HUES48 (cell line): ENCODE measurements at regions not wholly inside any gene's neighbourhood (a gene's known extent, or its start where the extent isn't known, plus 50 kb on each side); places are given as distances from the start of the nearest gene placed in this dataset.

Experiments used
- H3K27ac ChIP-seq: one replicate; pipeline ENCODE4 v1.7.0; 2013; ENCODE audit warnings: low read depth, low read length, inconsistent platforms
- H3K27me3 ChIP-seq: 2 replicates; pipeline ENCODE4 v1.6.1; 2013; ENCODE audit warnings: mild to moderate bottlenecking, low read length; ENCODE audit not compliant: control insufficient read depth, insufficient read depth
- H3K36me3 ChIP-seq: 2 replicates; pipeline ENCODE4 v1.6.1; 2013; ENCODE audit warnings: low read length; ENCODE audit not compliant: control insufficient read depth, insufficient read depth
- H3K4me1 ChIP-seq: 2 replicates; pipeline ENCODE4 v1.6.1; 2013; ENCODE audit warnings: mild to moderate bottlenecking, low read length; ENCODE audit not compliant: control insufficient read depth, insufficient read depth
- H3K4me3 ChIP-seq: 2 replicates; pipeline ENCODE4 v1.5.1; 2013; ENCODE audit warnings: mild to moderate bottlenecking, low read depth, low read length
- H3K9ac ChIP-seq: 2 replicates; pipeline ENCODE4 v1.6.1; 2013; ENCODE audit warnings: mild to moderate bottlenecking, low read depth, low read length, moderate library complexity
- H3K9me3 ChIP-seq: 2 replicates; pipeline ENCODE4 v1.6.1; 2013; ENCODE audit warnings: low read length; ENCODE audit not compliant: control insufficient read depth, insufficient read depth

GRCh38 chr16:86748652-86749051 lies 170.3 kb downstream of the FOXL1 start:
- Histone ChIP-seq H3K4me3 (no peak overlapping the region), H3K27ac (no peak overlapping the region), H3K9me3 (no peaks in the 10 kb centered on the region), H3K27me3 (no peaks in the 10 kb centered on the region), H3K36me3 (no peaks in the 10 kb centered on the region), H3K4me1 (no peaks in the 10 kb centered on the region), H3K9ac (no peak overlapping the region)

- Histone ChIP-seq H3K4me3 (no peak overlapping the region), H3K27me3 (no peaks in the 10 kb centered on the region), H3K36me3 (no peaks in the 10 kb centered on the region), H3K27ac (no peak overlapping the region), H3K9ac (no peak overlapping the region), H3K4me1 (no peaks in the 10 kb centered on the region), H3K9me3 (no peaks in the 10 kb centered on the region)
Measured at GRCh38 chr16:86751076-86752030, 173.0 kb downstream of the FOXL1 start.

GRCh38 chr16:86752582-86753175 lies 174.3 kb downstream of the FOXL1 start:
- Histone ChIP-seq H3K27me3 (no peaks in the 10 kb centered on the region), H3K9me3 (no peaks in the 10 kb centered on the region), H3K4me3 (no peak overlapping the region), H3K4me1 (peaks cover 6% of the 10 kb centered on the region; the same call in 1 of the 2 replicates), H3K36me3 (no peaks in the 10 kb centered on the region), H3K27ac (no peak overlapping the region), H3K9ac (no peak overlapping the region)

- Histone ChIP-seq H3K36me3 (no peaks in the 10 kb centered on the region), H3K27me3 (no peaks in the 10 kb centered on the region), H3K9me3 (no peaks in the 10 kb centered on the region), H3K9ac (no peak overlapping the region), H3K4me1 (peaks cover 6% of the 10 kb centered on the region; the same call in 1 of the 2 replicates), H3K4me3 (no peak overlapping the region), H3K27ac (no peak overlapping the region)
Measured at GRCh38 chr16:86753399-86753798, 175.1 kb downstream of the FOXL1 start.

GRCh38 chr16:86755571-86756006 lies 177.2 kb downstream of the FOXL1 start:
- H3K4me1 ChIP-seq: peaks cover 18% of the 10 kb centered on the region
- H3K4me3 ChIP-seq: no peak overlapping the region
- H3K9me3 ChIP-seq: no peaks in the 10 kb centered on the region
- no peaks in the 10 kb centered on the region for H3K36me3 ChIP-seq
- H3K9ac ChIP-seq: no peak overlapping the region
- H3K27me3 ChIP-seq: no peaks in the 10 kb centered on the region
- H3K27ac ChIP-seq: no peak overlapping the region

GRCh38 chr16:86756882-86757703 lies 178.7 kb downstream of the FOXL1 start:
- no peak overlapping the region for H3K27ac ChIP-seq
- no peaks in the 10 kb centered on the region for H3K36me3 ChIP-seq
- peaks cover 25% of the 10 kb centered on the region for H3K4me1 ChIP-seq
- H3K27me3 ChIP-seq: peaks cover 4% of the 10 kb centered on the region; the same call in 1 of the 2 replicates
- H3K4me3 ChIP-seq: no peak overlapping the region
- no peaks in the 10 kb centered on the region for H3K9me3 ChIP-seq
- H3K9ac ChIP-seq: no peak overlapping the region

- H3K36me3 ChIP-seq: no peaks in the 10 kb centered on the region
- H3K27me3 ChIP-seq: peaks cover 4% of the 10 kb centered on the region
- H3K9ac ChIP-seq: no peak overlapping the region
- no peak overlapping the region for H3K27ac ChIP-seq
- peaks cover 25% of the 10 kb centered on the region for H3K4me1 ChIP-seq
- H3K9me3 ChIP-seq: no peaks in the 10 kb centered on the region
- no peak overlapping the region for H3K4me3 ChIP-seq
Measured at GRCh38 chr16:86757704-86758040, 179.3 kb downstream of the FOXL1 start.

GRCh38 chr16:86758932-86759331 lies 180.6 kb downstream of the FOXL1 start:
- Histone ChIP-seq H3K9ac (no peak overlapping the region), H3K27me3 (peaks cover 4% of the 10 kb centered on the region), H3K4me1 (peaks cover 25% of the 10 kb centered on the region), H3K27ac (no peak overlapping the region), H3K9me3 (no peaks in the 10 kb centered on the region), H3K4me3 (no peak overlapping the region), H3K36me3 (no peaks in the 10 kb centered on the region)

- H3K36me3 ChIP-seq: no peaks in the 10 kb centered on the region
- H3K27me3 ChIP-seq: peaks cover 4% of the 10 kb centered on the region
- peak overlapping the region; percentile 9 for H3K4me3 ChIP-seq
- H3K9ac ChIP-seq: no peak overlapping the region
- no peaks in the 10 kb centered on the region for H3K9me3 ChIP-seq
- no peak overlapping the region for H3K27ac ChIP-seq
- H3K4me1 ChIP-seq: peaks cover 25% of the 10 kb centered on the region
Measured at GRCh38 chr16:86761111-86762031, 183.0 kb downstream of the FOXL1 start.

- Histone ChIP-seq H3K4me1 (peaks cover 22% of the 10 kb centered on the region), H3K9ac (no peak overlapping the region), H3K9me3 (no peaks in the 10 kb centered on the region), H3K27ac (no peak overlapping the region), H3K27me3 (peaks cover 4% of the 10 kb centered on the region), H3K4me3 (no peak overlapping the region), H3K36me3 (no peaks in the 10 kb centered on the region)
Measured at GRCh38 chr16:86762095-86762494, 183.7 kb downstream of the FOXL1 start.
